Ammon's horn (tissue), 1 donor: ENCODE measurements at regions not wholly inside any gene's neighbourhood (a gene's known extent, or its start where the extent isn't known, plus 50 kb on each side); places are given as distances from the start of the nearest gene placed in this dataset.

Source experiments
- DNase-seq: peaks from one replicate; pipeline ENCODE4 v3.0.0-alpha.2; 2016; ENCODE audit warnings: low spot score

GRCh38 chr2:120991441-120991840, 255.8 kb downstream of the GLI2 start:
- DNase-seq: no peak

DNA sequence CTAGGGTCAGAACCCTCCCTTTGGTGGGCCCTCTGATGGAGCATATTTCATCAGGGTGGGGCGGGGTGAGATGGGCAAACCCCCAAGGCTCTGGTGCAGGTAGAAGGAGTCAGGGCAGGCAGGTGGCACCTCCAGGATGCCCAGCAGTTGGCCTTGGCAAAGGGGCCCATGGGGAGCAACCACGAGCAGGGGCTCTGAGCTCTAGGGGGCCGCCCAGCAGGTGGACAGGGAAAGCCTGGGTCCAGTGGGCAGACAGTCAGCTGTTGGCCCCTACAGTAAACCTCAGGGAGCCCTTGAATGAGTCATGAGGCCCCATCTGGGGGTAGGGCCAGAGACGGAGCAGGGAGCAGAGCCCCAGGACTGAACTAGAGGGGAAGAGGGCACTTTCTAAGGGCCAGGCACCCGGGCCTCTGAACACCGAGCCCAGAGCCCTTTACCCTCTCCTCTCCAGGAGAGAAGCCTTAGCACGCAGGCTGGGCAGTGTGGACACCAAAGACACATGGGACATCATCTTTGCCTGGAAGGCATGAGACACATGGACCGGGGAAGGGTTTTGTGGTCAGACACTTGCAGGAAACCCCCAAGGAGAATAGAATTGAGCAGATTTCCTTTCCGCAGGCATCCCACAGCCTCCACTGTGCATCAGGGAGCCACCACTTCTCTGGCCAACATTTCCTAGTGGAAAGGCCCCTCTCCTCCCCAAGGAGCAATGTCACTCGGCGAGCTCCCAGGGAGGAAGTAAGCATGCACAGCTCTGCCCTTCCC, 257.3 kb downstream of the GLI2 start:
- DNase-seq: no peak

- no peak for DNase-seq
Observed at GRCh38 chr2:120993661-120994060, 258.0 kb downstream of the GLI2 start.

DNA sequence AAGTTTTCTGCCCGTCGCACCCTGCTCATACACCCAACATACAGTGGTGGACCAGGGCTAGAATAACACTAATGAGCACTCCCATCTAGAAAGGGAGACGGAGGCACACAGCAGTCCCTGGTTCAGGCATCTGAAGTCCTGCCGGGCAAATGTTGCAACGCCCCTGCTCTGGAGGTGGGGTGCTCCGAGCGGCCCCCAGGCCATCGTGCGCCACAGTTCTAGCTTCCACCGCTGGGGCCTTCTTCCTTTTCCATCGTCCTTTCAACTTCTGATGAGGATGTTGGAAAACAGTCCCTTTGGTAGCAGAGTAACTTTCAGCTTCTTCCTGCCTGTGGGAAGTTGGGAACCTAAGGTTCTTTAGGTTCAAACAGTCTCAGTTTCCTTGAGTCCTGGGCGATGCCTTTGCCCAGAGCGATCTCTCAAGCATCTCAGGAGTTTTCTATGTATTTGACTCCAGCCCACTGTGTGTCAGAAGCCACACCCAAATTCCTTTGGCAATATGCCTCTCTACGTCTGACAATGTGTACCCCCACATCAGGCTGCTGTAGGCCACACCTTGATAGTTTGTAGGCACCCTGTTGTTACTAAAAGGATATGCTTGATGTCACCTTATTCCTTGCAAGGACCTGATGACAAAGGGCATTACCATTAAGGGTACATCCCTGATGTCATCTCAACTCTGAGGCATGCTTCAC, 258.8 kb downstream of the GLI2 start:
- DNase-seq: no peak

DNA sequence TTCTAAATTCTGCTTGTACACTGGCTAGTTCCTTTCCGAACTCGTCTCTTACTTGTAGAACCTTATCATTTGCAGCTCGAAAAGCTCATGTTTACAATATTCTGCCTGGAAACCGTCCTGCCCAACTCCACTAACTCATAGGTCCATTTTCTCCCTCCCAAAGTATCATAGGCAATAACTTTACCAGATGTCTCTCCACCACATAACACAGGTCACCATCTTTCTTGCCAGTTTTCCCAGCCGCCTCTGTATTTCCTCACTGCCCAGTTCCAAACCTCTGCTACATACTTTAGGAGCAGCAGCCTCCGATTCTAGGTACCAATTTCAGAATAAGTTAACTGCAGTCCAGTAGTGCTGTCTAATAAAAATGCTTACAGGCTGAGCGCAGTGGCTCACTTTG, 259.5 kb downstream of the GLI2 start:
- DNase-seq: no peak

DNA sequence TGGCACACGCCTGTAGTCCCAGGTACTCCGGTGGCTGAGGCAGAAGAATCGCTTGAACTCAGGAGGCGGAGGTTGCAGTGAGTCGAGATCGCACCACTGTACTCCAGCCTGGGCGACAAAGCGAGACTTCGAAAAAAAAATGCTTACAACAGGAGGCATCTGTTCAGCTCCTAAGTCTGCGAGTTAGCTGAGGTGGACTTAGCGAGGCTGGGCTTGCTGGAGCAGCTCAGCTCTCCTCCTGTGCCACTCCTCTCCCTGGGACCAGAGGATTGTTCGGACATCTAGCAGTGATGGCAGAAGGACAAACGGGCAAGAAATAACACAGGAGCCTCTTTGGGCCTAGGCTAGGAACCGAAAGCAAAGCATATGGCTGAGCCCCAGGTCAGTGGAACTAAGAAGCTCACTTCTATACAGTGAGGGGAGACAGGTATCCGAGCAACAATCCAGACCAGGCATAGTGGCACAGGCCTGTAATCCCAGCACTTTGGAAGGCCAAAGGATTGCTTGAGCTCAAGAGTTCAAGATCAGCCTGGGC, 260.1 kb downstream of the GLI2 start:
- DNase-seq: no peak

- DNase-seq: no peak
Observed at GRCh38 chr2:120999377-121000097, 263.9 kb downstream of the GLI2 start.

DNA sequence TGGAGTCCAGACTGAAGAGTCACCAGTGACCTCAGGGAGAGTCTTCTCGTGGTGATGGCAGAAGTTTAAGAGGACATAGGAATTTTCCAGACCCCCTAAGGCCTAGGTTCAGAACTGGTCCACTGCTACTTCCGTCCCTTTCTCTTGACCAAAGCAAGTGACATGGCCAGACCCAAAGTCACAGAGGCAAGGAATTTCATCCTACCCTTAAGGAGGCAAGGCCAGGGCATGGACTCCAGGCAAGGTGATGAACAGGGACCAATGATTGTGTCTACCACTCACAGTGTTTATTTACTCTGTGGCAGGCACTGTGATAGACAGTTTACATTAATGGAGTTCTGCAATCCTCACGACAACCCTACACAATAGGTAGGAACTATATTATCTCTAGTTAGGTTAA, 265.1 kb downstream of the GLI2 start:
- no peak for DNase-seq

DNA sequence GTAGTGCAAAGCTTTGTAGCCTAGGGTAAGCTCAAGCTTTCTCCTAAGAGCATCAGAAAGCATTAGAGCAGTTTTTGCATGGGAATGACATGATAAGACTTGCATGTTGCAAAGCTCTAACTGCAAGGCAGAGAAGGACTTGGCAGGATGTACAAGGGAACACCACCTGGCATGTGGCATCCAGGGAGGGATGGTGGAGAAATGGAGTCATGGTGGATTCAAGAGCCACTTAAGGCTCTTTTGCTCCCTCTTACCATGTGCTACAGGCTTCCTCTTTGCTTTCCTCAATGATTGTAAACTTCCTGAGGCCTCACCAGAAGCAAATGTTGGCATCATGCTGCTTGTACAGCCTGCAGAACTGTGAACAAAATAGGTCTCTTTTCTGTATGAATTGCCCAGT, 266.0 kb downstream of the GLI2 start:
- DNase-seq: no peak

GRCh38 chr2:121002597-121002996, 266.9 kb downstream of the GLI2 start:
- DNase-seq: no peak

GRCh38 chr2:121003391-121003790, 267.7 kb downstream of the GLI2 start:
- DNase-seq: no peak

- no peak for DNase-seq
Observed at GRCh38 chr2:121004359-121004758, 268.7 kb downstream of the GLI2 start.

DNA sequence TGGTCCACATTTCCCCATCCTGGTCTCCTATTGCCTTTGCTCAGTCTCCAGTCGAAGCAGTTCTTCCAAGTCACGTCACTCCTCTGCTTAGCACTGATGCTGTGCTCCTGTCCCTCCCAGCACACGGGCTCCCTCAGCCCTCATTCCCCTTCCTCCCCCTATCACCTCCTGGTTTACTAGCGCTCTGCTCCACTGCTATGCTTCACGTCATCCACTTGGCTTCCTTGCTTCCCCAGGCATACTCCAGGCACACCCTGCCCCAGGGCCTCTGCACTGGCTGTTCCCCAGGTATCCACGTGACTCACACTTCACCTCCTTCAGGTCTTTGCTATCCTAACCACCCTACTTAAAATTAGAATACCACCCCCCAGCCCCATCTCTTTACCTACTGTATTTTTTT, 269.3 kb downstream of the GLI2 start:
- DNase-seq: no peak

GRCh38 chr2:121005453-121005852, 269.8 kb downstream of the GLI2 start:
- no peak for DNase-seq

DNA sequence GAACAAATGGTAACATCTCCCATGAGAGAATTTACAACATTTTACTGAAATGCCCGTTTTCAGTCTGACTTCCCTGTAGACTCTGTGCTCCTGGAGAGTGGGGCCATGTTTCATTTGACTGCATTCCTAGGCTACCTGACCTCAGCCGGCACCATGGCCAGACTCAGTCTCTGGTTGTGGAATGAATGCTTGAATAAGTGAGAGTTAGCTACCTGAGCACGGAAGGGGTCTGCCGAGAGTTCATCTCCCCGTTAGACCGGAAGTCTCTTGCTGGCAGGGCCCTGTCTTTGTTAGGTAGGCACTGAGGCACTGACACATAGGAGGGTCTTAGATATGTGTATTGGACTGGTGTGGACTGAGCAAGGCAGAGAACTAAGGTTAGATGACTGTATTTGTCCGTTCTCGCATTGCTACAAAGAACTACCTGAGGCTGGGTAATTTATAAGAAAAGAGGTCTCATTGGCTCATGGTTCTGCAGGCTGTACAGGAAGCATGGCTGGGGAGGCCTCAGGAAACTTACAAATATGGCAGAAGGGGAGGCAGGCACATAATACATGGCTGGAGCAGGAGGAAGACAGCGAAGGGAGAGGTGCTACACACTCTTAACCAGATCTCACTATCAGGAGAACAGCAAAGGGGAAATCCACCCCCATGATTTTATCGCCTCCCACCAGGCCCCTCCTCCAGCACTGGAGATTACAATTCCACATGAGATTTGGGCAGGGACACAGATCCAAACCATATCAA, 271.2 kb downstream of the GLI2 start:
- no peak for DNase-seq

GRCh38 chr2:121007490-121007853, 271.8 kb downstream of the GLI2 start:
- DNase-seq: no peak

DNA sequence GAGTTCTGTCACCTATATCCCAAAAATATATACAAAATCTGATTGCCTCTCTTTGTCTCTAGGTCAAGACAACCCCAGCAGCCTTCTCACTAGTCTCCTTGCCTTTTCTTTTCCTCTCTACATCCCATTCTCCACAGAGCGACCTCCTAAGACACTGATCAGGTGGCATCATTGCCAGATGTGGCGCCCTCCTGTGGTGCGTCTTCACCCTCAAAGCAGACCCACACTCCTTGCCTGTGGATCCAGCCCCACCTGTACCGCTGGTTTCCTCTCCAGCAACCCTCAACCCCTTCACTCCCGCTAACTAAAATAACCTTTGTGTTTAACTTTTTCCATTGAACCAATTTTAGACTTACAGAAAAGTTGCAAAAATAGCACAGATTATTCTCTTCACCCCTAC, 273.3 kb downstream of the GLI2 start:
- DNase-seq: no peak

DNA sequence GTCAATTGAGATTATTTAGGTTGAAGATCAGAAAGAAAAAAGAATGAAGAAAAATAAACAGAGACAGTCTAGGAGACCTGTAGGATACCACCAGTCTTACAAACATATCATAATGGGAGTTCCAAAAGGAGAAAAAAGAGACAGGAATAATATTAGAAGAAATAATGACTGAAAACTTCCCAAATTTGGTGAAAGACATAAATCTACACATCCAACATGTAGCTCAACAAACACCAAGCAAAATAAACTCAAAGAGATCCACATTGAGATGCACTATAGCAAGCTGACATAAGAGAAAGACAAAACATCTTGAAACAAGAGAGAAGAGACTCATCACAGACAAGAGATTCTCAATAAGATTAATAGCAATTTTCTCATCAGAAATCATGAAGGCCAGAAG, 274.0 kb downstream of the TFCP2L1 start:
- DNase-seq: no peak

DNA sequence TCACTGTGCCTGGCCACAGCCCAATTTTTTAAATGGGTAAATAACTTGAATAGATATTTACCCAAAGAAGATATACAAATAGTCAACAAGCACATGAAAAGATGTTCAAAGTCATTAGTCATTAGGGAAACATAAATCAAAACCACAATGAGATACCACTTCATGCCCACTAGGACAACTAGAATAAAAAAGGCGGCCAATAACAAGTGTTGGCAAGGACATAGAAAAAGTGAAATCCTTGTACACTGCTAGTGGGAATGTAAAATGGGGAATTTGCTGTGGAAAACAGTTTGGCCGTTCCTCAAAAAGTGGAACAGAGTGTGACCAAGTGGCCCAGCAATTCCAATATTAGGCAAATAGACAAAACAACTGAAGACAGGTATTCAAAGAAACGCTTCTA, 270.1 kb downstream of the TFCP2L1 start:
- DNase-seq: no peak

- no peak for DNase-seq
Observed at GRCh38 chr2:121015971-121016485, 269.0 kb downstream of the TFCP2L1 start.

DNA sequence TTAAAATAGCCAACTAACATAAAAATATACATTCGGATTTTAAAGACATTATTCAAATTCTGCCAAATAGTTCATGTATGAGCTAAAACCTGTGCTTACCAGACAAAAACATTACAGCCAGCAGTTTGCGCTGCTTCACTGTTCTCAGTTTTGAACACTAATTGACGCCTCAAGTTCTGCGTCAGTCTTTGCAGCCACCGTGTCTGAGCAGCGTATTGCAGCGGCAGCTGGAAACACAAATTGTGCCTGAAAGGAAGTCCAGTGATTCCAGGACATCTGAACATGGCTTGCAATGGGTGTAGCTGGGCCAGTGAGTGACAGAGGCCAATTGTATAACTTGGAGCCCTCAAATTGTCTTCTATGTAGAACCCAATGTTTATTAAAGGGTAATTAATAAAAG, 267.6 kb downstream of the TFCP2L1 start:
- no peak for DNase-seq
